ENCODE measurements at regions not wholly inside any gene's neighbourhood (a gene's known extent, or its start where the extent isn't known, plus 50 kb on each side); places are given as distances from the start of the nearest gene placed in this dataset.

GRCh38 chr4:71185037-71185436 is 153.8 kb upstream of the SLC4A4 start:
- intact Hi-C loops (cut with DNase I): no loop called here
- no peak overlapping the region for H3K27ac ChIP-seq
- no peak for DNase-seq
- H3K9me3 ChIP-seq: no peaks in the 10 kb centered on the region
- H3K27me3 ChIP-seq: peaks cover 0 to 6% (median 0%) of the 10 kb centered on the region in 3 donors
- H3K4me3 ChIP-seq: no peak overlapping the region
- peaks cover 0 to 12% (median 7%) of the 10 kb centered on the region in 4 donors for H3K4me1 ChIP-seq
- no peaks in the 10 kb centered on the region for H3K36me3 ChIP-seq
- TF ChIP-seq POLR2A (IDR thresholded peaks at IDR 0.05): no peak
- no peak for TF ChIP-seq POLR2AphosphoS5 (IDR thresholded peaks at IDR 0.05)
- TF ChIP-seq EP300 (IDR thresholded peaks at IDR 0.05): no peak
- no peak for TF ChIP-seq CTCF (IDR thresholded peaks at IDR 0.05)
- 71 to 86% methylated on average over 3 of the region's 3 CpGs for WGBS, 2 donors

- no peak for TF ChIP-seq POLR2A (IDR thresholded peaks at IDR 0.05)
- peak in 1 of 4 donors; percentile 2 for TF ChIP-seq POLR2AphosphoS5 (IDR thresholded peaks at IDR 0.05)
- peaks cover 0 to 12% (median 7%) of the 10 kb centered on the region in 4 donors for H3K4me1 ChIP-seq
- intact Hi-C loops (cut with DNase I): no loop called here
- peaks cover 0 to 6% (median 0%) of the 10 kb centered on the region in 3 donors for H3K27me3 ChIP-seq
- no peaks in the 10 kb centered on the region for H3K9me3 ChIP-seq
- peak overlapping the region; percentile 71 to 79 (median 77) for H3K27ac ChIP-seq
- WGBS, 2 donors: 1 to 3% methylated on average over 11 of the region's 11 CpGs
- peak overlapping the region; percentile 52 to 82 (median 60) for H3K4me3 ChIP-seq
- peak; percentile 68 for DNase-seq
- no peaks in the 10 kb centered on the region for H3K36me3 ChIP-seq
These were observed 152.6 kb upstream of the SLC4A4 start for GRCh38 chr4:71186257-71186565.

GRCh38 chr4:71186566-71187403 is 152.0 kb upstream of the SLC4A4 start:
- TF ChIP-seq CTCF (IDR thresholded peaks at IDR 0.05): no peak
- TF ChIP-seq POLR2A (IDR thresholded peaks at IDR 0.05): peak in 1 of 2 donors; percentile 45
- Histone ChIP-seq H3K4me3 (peak overlapping the region; percentile 52 to 82 (median 60)), H3K36me3 (no peaks in the 10 kb centered on the region), H3K9me3 (no peaks in the 10 kb centered on the region), H3K27me3 (peaks cover 0 to 6% (median 0%) of the 10 kb centered on the region in 3 donors), H3K27ac (peak overlapping the region; percentile 71 to 79 (median 77)), H3K4me1 (peaks cover 0 to 12% (median 7%) of the 10 kb centered on the region in 4 donors)
- DNase-seq: peak; percentile 68
- intact Hi-C loops (cut with DNase I): no loop called here
- WGBS, 2 donors: 0% methylated on average over 105 of the region's 105 CpGs

- intact Hi-C loops (cut with DNase I): no loop called here
- DNase-seq: peak; percentile 68
- Histone ChIP-seq H3K36me3 (no peaks in the 10 kb centered on the region), H3K4me3 (peak overlapping the region; percentile 52 to 82 (median 60)), H3K27me3 (peaks cover 0 to 6% (median 0%) of the 10 kb centered on the region in 3 donors), H3K27ac (peak overlapping the region; percentile 71 to 79 (median 77)), H3K9me3 (no peaks in the 10 kb centered on the region), H3K4me1 (peaks cover 0 to 12% (median 7%) of the 10 kb centered on the region in 4 donors)
- 1% methylated on average over 45 of the region's 45 CpGs for WGBS, 2 donors
- TF ChIP-seq POLR2A (IDR thresholded peaks at IDR 0.05) (no peak), CTCF (IDR thresholded peaks at IDR 0.05) (no peak), EP300 (IDR thresholded peaks at IDR 0.05) (no peak), POLR2AphosphoS5 (IDR thresholded peaks at IDR 0.05) (no peak)
These were observed 151.2 kb upstream of the SLC4A4 start for GRCh38 chr4:71187404-71188155.

- Histone ChIP-seq H3K4me1 (peaks cover 0 to 12% (median 7%) of the 10 kb centered on the region in 4 donors), H3K27me3 (peaks cover 0 to 6% (median 0%) of the 10 kb centered on the region in 3 donors), H3K4me3 (peak overlapping the region; percentile 52 to 82 (median 60)), H3K27ac (peak overlapping the region; percentile 71 to 79 (median 77)), H3K9me3 (no peaks in the 10 kb centered on the region), H3K36me3 (no peaks in the 10 kb centered on the region)
- no peak for DNase-seq
- 5 to 16% methylated on average over 7 of the region's 7 CpGs for WGBS, 2 donors
- intact Hi-C loops (cut with DNase I): no loop called here
- TF ChIP-seq POLR2A (IDR thresholded peaks at IDR 0.05): no peak
- TF ChIP-seq POLR2AphosphoS5 (IDR thresholded peaks at IDR 0.05): no peak
- TF ChIP-seq EP300 (IDR thresholded peaks at IDR 0.05): no peak
These were observed 150.6 kb upstream of the SLC4A4 start for GRCh38 chr4:71188156-71188640.
